ENCODE measurements at regions not wholly inside any gene's neighbourhood (a gene's known extent, or its start where the extent isn't known, plus 50 kb on each side); places are given as distances from the start of the nearest gene placed in this dataset.
"Not testable (repeated sequence)": the region's sequence is repeated elsewhere in the genome, so short reads cannot be mapped to it uniquely, and the experiment has no call there.

DNA sequence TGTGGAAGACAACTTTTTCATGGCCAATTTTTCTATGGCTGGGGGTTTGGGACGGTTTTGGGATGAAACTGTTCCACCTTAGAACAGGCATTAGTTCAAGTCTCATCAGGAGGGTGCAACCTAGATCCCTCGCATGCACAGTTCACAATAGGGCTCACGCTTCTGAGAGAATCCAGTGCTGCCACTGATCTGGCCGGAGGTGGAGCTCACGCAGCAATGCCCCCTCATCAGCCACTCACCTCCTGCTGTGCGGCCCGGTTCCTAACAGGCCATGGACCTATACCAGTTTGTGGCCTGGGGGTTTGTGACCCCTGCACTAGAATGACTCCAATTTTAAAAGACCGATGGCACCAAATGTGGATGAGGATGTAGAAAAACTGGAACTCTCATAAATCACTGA is 127.2 kb upstream of the IER5L start:
- Histone ChIP-seq H2AFZ (no peak overlapping the region), H4K20me1 (ENCODE audit: insufficient read depth) (no peaks in the 10 kb centered on the region), H3F3A (ENCODE audit: insufficient read depth, low read depth) (no peaks in the 10 kb centered on the region), H3K27me3 (ENCODE audit: insufficient read depth, low read depth) (no peaks in the 10 kb centered on the region), H3K79me2 (ENCODE audit: low read depth) (no peaks in the 10 kb centered on the region), H3K9me3 (ENCODE audit: insufficient read depth, low read depth) (peaks cover 27% of the 10 kb centered on the region), H3K9me2 (ENCODE audit: insufficient read depth) (no peaks in the 10 kb centered on the region), H3K4me2 (no peak overlapping the region), H3K4me3 (no peak overlapping the region), H3K4me1 (replicated peaks; ENCODE audit: insufficient read depth) (no peaks in the 10 kb centered on the region), H3K36me3 (ENCODE audit: low read depth) (no peaks in the 10 kb centered on the region), H3K27ac (no peak overlapping the region)
- ChIA-PET POLR2A (ENCODE audit: unreplicated experiment) (interaction anchor here (0.6 kb wide), 1 partner anchor 162 kb away, joined by 8 read pairs; no protein-coding TSS in a partner anchor), CTCF (no interaction called here)
- DNase-seq, result no peak
- TF ChIP-seq, protein P1, sequence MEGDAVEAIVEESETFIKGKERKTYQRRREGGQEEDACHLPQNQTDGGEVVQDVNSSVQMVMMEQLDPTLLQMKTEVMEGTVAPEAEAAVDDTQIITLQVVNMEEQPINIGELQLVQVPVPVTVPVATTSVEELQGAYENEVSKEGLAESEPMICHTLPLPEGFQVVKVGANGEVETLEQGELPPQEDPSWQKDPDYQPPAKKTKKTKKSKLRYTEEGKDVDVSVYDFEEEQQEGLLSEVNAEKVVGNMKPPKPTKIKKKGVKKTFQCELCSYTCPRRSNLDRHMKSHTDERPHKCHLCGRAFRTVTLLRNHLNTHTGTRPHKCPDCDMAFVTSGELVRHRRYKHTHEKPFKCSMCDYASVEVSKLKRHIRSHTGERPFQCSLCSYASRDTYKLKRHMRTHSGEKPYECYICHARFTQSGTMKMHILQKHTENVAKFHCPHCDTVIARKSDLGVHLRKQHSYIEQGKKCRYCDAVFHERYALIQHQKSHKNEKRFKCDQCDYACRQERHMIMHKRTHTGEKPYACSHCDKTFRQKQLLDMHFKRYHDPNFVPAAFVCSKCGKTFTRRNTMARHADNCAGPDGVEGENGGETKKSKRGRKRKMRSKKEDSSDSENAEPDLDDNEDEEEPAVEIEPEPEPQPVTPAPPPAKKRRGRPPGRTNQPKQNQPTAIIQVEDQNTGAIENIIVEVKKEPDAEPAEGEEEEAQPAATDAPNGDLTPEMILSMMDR (conservative IDR thresholded peaks at IDR 0.05), result no peak
- TF ChIP-seq EZH2 (IDR thresholded peaks at IDR 0.05; ENCODE audit: low read depth), result no peak
- BruUV-seq (replicated peaks), result no TSS peak
- intact Hi-C loops (cut with micrococcal nuclease; ENCODE audit: unreplicated experiment), result no loop called here

DNA sequence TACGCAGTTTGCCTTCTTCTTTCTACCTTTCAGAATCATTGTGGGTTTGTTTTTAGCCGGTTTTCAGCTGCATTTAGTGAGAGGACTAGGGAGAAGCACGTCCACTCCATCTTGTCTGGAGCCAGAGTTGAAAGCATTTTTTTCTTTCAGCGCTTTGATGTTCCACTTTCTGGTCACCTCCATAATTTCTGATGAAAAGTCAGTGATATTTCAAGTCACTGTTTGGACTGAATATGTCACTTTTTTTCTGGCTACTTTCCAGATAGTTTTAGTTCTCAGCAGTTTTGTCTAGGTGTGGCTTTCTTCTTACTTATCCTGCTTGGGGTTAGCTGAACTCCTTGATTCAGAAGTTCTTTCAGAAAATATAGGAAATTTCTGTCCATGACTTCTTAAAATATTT is 123.9 kb upstream of the IER5L start:
- no peak overlapping the region for H2AFZ ChIP-seq
- no peak overlapping the region for H3K27ac ChIP-seq
- no peaks in the 10 kb centered on the region for H3K9me2 ChIP-seq (ENCODE audit: insufficient read depth)
- H3F3A ChIP-seq (ENCODE audit: insufficient read depth, low read depth), result no peaks in the 10 kb centered on the region
- no peak overlapping the region for H3K4me3 ChIP-seq
- H3K9me3 ChIP-seq (ENCODE audit: insufficient read depth, low read depth), result peaks cover 27% of the 10 kb centered on the region
- H3K36me3 ChIP-seq (ENCODE audit: low read depth), result no peaks in the 10 kb centered on the region
- no peaks in the 10 kb centered on the region for H3K27me3 ChIP-seq (ENCODE audit: insufficient read depth, low read depth)
- no peak overlapping the region for H3K4me2 ChIP-seq
- TF ChIP-seq, protein P1 (conservative IDR thresholded peaks at IDR 0.05), result no peak
- no peak for TF ChIP-seq EZH2 (IDR thresholded peaks at IDR 0.05; ENCODE audit: low read depth)
- H4K20me1 ChIP-seq (ENCODE audit: insufficient read depth), result no peaks in the 10 kb centered on the region
- no peaks in the 10 kb centered on the region for H3K4me1 ChIP-seq (replicated peaks; ENCODE audit: insufficient read depth)
- H3K79me2 ChIP-seq (ENCODE audit: low read depth), result no peaks in the 10 kb centered on the region
- no TSS peak for BruUV-seq (replicated peaks)
- ChIA-PET CTCF (no interaction called here), POLR2A (ENCODE audit: unreplicated experiment) (no interaction called here)
- intact Hi-C loops (cut with micrococcal nuclease; ENCODE audit: unreplicated experiment), result no loop called here
- no peak for DNase-seq

DNA sequence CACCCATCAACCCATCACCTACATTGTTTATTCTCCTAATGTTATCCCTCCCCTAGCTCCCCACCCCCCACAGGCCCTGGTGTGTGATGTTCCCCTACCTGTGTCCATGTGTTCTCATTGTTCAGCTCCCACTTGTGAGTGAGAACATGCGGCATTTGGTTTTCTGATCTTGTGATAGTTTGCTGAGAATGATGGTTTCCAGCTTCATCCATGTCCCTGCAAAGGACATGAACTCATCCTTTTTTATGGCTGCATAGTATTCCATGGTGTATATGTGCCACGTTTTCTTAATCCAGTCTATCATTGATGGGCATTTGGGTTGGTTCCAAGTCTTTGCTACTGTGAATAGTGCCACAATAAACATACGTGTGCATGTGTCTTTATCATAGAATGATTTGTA is 118.1 kb upstream of the IER5L start:
- peaks cover 14% of the 10 kb centered on the region; the same call in 1 of the 2 replicates for H3K9me3 ChIP-seq (ENCODE audit: insufficient read depth, low read depth)
- H3K9me2 ChIP-seq (ENCODE audit: insufficient read depth); BruUV-seq (replicated peaks); H3K27me3 ChIP-seq (ENCODE audit: insufficient read depth, low read depth); H2AFZ ChIP-seq; H4K20me1 ChIP-seq (ENCODE audit: insufficient read depth); DNase-seq; CTCF ChIA-PET; H3F3A ChIP-seq (ENCODE audit: insufficient read depth, low read depth); H3K4me3 ChIP-seq; intact Hi-C loops (cut with micrococcal nuclease; ENCODE audit: unreplicated experiment); H3K4me2 ChIP-seq; H3K36me3 ChIP-seq (ENCODE audit: low read depth); H3K4me1 ChIP-seq (replicated peaks; ENCODE audit: insufficient read depth); POLR2A ChIA-PET (ENCODE audit: unreplicated experiment); H3K27ac ChIP-seq; H3K79me2 ChIP-seq (ENCODE audit: low read depth): not testable (repeated sequence)

DNA sequence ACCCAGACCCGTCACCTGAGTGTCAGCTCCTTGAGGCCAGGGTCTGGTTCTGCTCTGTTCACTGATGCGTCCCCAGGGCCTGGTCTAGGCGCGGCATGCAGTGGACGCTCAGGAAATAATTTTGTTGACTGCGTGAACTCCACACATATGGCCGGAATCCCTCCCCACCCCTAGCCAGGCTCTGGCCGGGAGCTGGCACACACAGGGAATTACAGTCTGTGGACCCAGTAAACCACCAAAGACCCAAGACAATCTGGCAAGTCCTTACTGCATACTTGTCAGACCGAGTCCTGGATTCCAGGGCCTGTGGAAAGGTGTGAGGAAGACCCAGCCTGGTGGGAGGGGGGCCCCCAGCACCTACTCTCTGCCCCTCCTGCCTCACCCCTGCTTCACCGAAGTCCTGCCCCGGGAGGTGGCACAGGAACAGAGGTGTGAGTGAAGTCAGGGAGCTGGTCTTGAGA is 113.0 kb upstream of the IER5L start:
- Histone ChIP-seq H3K79me2 (ENCODE audit: low read depth) (no peaks in the 10 kb centered on the region), H4K20me1 (ENCODE audit: insufficient read depth) (no peaks in the 10 kb centered on the region), H3K9me3 (ENCODE audit: insufficient read depth, low read depth) (no peaks in the 10 kb centered on the region), H3K27me3 (ENCODE audit: insufficient read depth, low read depth) (no peaks in the 10 kb centered on the region), H3K36me3 (ENCODE audit: low read depth) (no peaks in the 10 kb centered on the region), H3F3A (ENCODE audit: insufficient read depth, low read depth) (no peaks in the 10 kb centered on the region), H2AFZ (no peak overlapping the region), H3K9me2 (ENCODE audit: insufficient read depth) (no peaks in the 10 kb centered on the region), H3K4me2 (no peak overlapping the region), H3K4me3 (no peak overlapping the region), H3K4me1 (replicated peaks; ENCODE audit: insufficient read depth) (no peaks in the 10 kb centered on the region), H3K27ac (no peak overlapping the region)
- no TSS peak for BruUV-seq (replicated peaks)
- ChIA-PET CTCF (no interaction called here), POLR2A (ENCODE audit: unreplicated experiment) (interaction anchor here (0.6 kb wide), 1 partner anchor 378 kb away, joined by 3 read pairs; no protein-coding TSS in a partner anchor)
- intact Hi-C loops (cut with micrococcal nuclease; ENCODE audit: unreplicated experiment), result no loop called here
- no peak for DNase-seq
- TF ChIP-seq, protein P1 (conservative IDR thresholded peaks at IDR 0.05), result no peak
- TF ChIP-seq EZH2 (IDR thresholded peaks at IDR 0.05; ENCODE audit: low read depth), result no peak
